ENCODE measurements at regions not wholly inside any gene's neighbourhood (a gene's known extent, or its start where the extent isn't known, plus 50 kb on each side); places are given as distances from the start of the nearest gene placed in this dataset.
"Not testable (repeated sequence)": the region's sequence is repeated elsewhere in the genome, so short reads cannot be mapped to it uniquely, and the experiment has no call there.

- no peak for DNase-seq
- H3K9me3 ChIP-seq, result peaks cover 0 to 31% (median 12%) of the 10 kb centered on the region in 4 donors
- H3K4me3 ChIP-seq, result no peak overlapping the region
- TF ChIP-seq CTCF (IDR thresholded peaks at IDR 0.05), result no peak
- no peak for TF ChIP-seq POLR2A (IDR thresholded peaks at IDR 0.05)
- no peaks in the 10 kb centered on the region for H3K27me3 ChIP-seq
- no peaks in the 10 kb centered on the region for H3K36me3 ChIP-seq
- no peaks in the 10 kb centered on the region for H3K4me1 ChIP-seq
- H3K27ac ChIP-seq, result no peak overlapping the region
Measured at GRCh38 chr6:106811088-106811686, 163.3 kb downstream of the CD24 start.

- Histone ChIP-seq H3K36me3 (no peaks in the 10 kb centered on the region), H3K9me3 (peaks cover 0 to 31% (median 12%) of the 10 kb centered on the region in 4 donors), H3K27ac (no peak overlapping the region)
Measured at GRCh38 chr6:106808758-106809157, 165.8 kb downstream of the CD24 start.

GRCh38 chr6:106807947-106808611, 166.4 kb downstream of the CD24 start:
- Histone ChIP-seq H3K4me3 (no peak overlapping the region), H3K36me3 (no peaks in the 10 kb centered on the region), H3K4me1 (no peaks in the 10 kb centered on the region), H3K27ac (no peak overlapping the region), H3K9me3 (peaks cover 0 to 31% (median 12%) of the 10 kb centered on the region in 4 donors), H3K27me3 (no peaks in the 10 kb centered on the region)
- DNase-seq, result no peak
- TF ChIP-seq POLR2A (IDR thresholded peaks at IDR 0.05) (no peak), CTCF (IDR thresholded peaks at IDR 0.05) (no peak)

More at GRCh38 chr6:106808758-106809157, 165.8 kb downstream of the CD24 start:
- Histone ChIP-seq H3K4me1 (no peaks in the 10 kb centered on the region), H3K27me3 (no peaks in the 10 kb centered on the region), H3K4me3 (no peak overlapping the region)
- no peak for TF ChIP-seq POLR2A (IDR thresholded peaks at IDR 0.05)
- TF ChIP-seq CTCF (IDR thresholded peaks at IDR 0.05), result no peak
- DNase-seq, result no peak

- not testable (repeated sequence) for DNase-seq, H3K4me1 ChIP-seq, H3K27ac ChIP-seq, H3K36me3 ChIP-seq, H3K4me3 ChIP-seq, H3K27me3 ChIP-seq
- peaks cover 0 to 24% (median 11%) of the 10 kb centered on the region in 4 donors for H3K9me3 ChIP-seq
Measured at GRCh38 chr6:106806253-106806652, 168.3 kb downstream of the CD24 start.

- Histone ChIP-seq H3K36me3 (no peaks in the 10 kb centered on the region), H3K4me3 (no peak overlapping the region), H3K4me1 (no peaks in the 10 kb centered on the region), H3K27me3 (no peaks in the 10 kb centered on the region), H3K27ac (no peak overlapping the region), H3K9me3 (peaks cover 0 to 24% (median 11%) of the 10 kb centered on the region in 4 donors)
- TF ChIP-seq CTCF (IDR thresholded peaks at IDR 0.05), result no peak
- no peak for TF ChIP-seq POLR2A (IDR thresholded peaks at IDR 0.05)
- DNase-seq, result no peak
Measured at GRCh38 chr6:106805771-106806170, 168.8 kb downstream of the CD24 start.

All from Peyer's patch (tissue), 4 donors.